ENCODE measurements at regions not wholly inside any gene's neighbourhood (a gene's known extent, or its start where the extent isn't known, plus 50 kb on each side); places are given as distances from the start of the nearest gene placed in this dataset.

DNA sequence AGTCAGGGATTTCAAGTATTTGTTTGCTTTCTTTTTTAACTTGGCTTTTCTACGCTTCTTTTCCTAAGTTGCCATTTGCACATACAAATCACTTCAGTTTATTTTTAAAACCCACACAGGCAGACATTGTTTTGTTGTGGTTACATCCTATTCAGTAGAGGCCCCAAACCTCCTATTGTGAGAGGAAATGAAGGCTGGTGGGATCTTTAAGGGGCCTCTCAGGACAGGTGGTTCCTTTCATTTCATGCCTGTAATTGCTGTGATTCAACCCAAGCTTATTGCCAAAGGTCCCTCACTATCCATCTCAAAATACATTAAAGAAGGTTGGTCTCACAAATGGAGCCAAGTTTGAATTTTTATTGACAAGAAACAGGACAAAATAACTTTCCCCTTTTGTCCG, 257.1 kb downstream of the ADAMTS20 start:
- TF ChIP-seq, protein P1, sequence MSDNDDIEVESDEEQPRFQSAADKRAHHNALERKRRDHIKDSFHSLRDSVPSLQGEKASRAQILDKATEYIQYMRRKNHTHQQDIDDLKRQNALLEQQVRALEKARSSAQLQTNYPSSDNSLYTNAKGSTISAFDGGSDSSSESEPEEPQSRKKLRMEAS (IDR thresholded peaks at IDR 0.05; ENCODE audit: insufficient read depth, insufficient read length) = no peak
- TF ChIP-seq MYC (IDR thresholded peaks at IDR 0.05; ENCODE audit: low read depth, low read length) (no peak), FOS (IDR thresholded peaks at IDR 0.05; ENCODE audit: borderline replicate concordance, insufficient read depth, low read length) (no peak), POLR2A (IDR thresholded peaks at IDR 0.05; ENCODE audit: low read depth, low read length) (no peak), EZH2 (IDR thresholded peaks at IDR 0.05; ENCODE audit: borderline replicate concordance, low read depth, low read length, severe bottlenecking) (no peak), POLR2AphosphoS5 (IDR thresholded peaks at IDR 0.05; ENCODE audit: insufficient read depth, low read depth, low read length) (no peak), GATA2 (IDR thresholded peaks at IDR 0.05; ENCODE audit: insufficient read depth, insufficient read length, low read depth, low read length) (no peak), JUN (IDR thresholded peaks at IDR 0.05; ENCODE audit: borderline replicate concordance, insufficient read depth, insufficient read length, low read depth) (no peak)
- TF ChIP-seq, protein P2, sequence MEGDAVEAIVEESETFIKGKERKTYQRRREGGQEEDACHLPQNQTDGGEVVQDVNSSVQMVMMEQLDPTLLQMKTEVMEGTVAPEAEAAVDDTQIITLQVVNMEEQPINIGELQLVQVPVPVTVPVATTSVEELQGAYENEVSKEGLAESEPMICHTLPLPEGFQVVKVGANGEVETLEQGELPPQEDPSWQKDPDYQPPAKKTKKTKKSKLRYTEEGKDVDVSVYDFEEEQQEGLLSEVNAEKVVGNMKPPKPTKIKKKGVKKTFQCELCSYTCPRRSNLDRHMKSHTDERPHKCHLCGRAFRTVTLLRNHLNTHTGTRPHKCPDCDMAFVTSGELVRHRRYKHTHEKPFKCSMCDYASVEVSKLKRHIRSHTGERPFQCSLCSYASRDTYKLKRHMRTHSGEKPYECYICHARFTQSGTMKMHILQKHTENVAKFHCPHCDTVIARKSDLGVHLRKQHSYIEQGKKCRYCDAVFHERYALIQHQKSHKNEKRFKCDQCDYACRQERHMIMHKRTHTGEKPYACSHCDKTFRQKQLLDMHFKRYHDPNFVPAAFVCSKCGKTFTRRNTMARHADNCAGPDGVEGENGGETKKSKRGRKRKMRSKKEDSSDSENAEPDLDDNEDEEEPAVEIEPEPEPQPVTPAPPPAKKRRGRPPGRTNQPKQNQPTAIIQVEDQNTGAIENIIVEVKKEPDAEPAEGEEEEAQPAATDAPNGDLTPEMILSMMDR (IDR thresholded peaks at IDR 0.05; ENCODE audit: extremely low read depth in 1 of 2, insufficient read depth in 1 of 2, low read depth in 1 of 2, low read length in 2 of 2) = no peak
- Histone ChIP-seq H3K9me1 (replicated peaks; ENCODE audit: control insufficient read depth, extremely low read depth, insufficient read depth, low read length) (no peaks in the 10 kb centered on the region), H3K27ac (ENCODE audit: insufficient read depth, low read depth, low read length) (no peak overlapping the region), H3K4me2 (ENCODE audit: insufficient read depth, low read length) (no peak overlapping the region), H3K36me3 (ENCODE audit: control insufficient read depth in 2 of 2, extremely low read depth in 1 of 2, insufficient read depth in 2 of 2, low read length in 2 of 2) (no peaks in the 10 kb centered on the region), H3K4me3 (replicated peaks in 1 of 3; ENCODE audit: insufficient read depth in 1 of 3, low read depth in 1 of 3, low read length in 3 of 3) (no peak overlapping the region), H2AFZ (ENCODE audit: low read depth, low read length) (no peak overlapping the region), H3K9me3 (replicated peaks; ENCODE audit: control insufficient read depth, insufficient read depth, low read length) (no peaks in the 10 kb centered on the region), H3K79me2 (ENCODE audit: control insufficient read depth, insufficient read depth, low read length) (no peaks in the 10 kb centered on the region), H3K9ac (replicated peaks; ENCODE audit: extremely low read depth, insufficient read depth, low read length) (no peak overlapping the region), H3K4me1 (ENCODE audit: control insufficient read depth, extremely low read depth, insufficient read depth, low read length) (peaks cover 31% of the 10 kb centered on the region), H3K27me3 (ENCODE audit: control insufficient read depth in 2 of 2, insufficient read depth in 2 of 2, low read length in 2 of 2) (no peaks in the 10 kb centered on the region), H4K20me1 (replicated peaks; ENCODE audit: control insufficient read depth, extremely low read depth, insufficient read depth, low read length) (no peaks in the 10 kb centered on the region)
- BruUV-seq (replicated peaks) = no TSS peak
- FAIRE-seq = no peak
- CTCF ChIA-PET = interaction anchor here (1.6 kb wide), 1 partner anchor 11 kb away, joined by 4 read pairs; no protein-coding TSS in a partner anchor
- dilution Hi-C loops (cut with MboI; ENCODE audit: extremely low pct_ligation_motif_present, low sequenced_read_pairs) = loop anchor here (25.0 kb wide), 1 partner anchor 508 kb away; no protein-coding TSS in a partner anchor
- POLR2A ChIA-PET = no interaction called here
- no peak for DNase-seq (ENCODE audit: low read depth, low spot score)
- intact Hi-C loops (cut with micrococcal nuclease) = no loop called here

Measured in endothelial cell of umbilical vein (primary cell).